ENCODE measurements at regions not wholly inside any gene's neighbourhood (a gene's known extent, or its start where the extent isn't known, plus 50 kb on each side); places are given as distances from the start of the nearest gene placed in this dataset.

DNA sequence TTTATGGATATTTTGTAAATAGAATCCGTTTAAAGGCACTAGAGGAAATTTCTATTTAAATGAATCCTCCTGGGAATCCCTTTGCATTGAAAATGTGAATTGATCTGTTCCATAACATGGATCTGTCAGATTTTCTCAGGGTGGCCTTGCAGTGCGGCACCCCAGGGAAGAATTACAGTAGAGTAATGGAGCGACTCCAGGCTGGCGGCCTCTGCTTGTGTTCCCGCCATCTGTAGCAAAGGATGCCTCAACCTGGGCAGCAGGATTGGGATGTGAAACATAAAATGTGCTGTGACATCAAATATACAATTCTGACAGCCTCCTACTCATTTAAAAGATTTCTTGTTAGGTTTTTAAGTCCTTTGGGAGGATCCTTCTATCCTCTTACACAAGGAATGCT, 115.9 kb downstream of the RHOU start:
- WGBS, 2 donors: 92 to 95% methylated on average over 5 of the region's 5 CpGs
- peak in 1 of 2 donors; percentile 53 for DNase-seq (ENCODE audit: low spot score in 2 of 2)
- H3K4me3 ChIP-seq (ENCODE audit: low read depth, poor library complexity, severe bottlenecking): no peak overlapping the region
- TF ChIP-seq, protein P1, sequence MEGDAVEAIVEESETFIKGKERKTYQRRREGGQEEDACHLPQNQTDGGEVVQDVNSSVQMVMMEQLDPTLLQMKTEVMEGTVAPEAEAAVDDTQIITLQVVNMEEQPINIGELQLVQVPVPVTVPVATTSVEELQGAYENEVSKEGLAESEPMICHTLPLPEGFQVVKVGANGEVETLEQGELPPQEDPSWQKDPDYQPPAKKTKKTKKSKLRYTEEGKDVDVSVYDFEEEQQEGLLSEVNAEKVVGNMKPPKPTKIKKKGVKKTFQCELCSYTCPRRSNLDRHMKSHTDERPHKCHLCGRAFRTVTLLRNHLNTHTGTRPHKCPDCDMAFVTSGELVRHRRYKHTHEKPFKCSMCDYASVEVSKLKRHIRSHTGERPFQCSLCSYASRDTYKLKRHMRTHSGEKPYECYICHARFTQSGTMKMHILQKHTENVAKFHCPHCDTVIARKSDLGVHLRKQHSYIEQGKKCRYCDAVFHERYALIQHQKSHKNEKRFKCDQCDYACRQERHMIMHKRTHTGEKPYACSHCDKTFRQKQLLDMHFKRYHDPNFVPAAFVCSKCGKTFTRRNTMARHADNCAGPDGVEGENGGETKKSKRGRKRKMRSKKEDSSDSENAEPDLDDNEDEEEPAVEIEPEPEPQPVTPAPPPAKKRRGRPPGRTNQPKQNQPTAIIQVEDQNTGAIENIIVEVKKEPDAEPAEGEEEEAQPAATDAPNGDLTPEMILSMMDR (IDR thresholded peaks at IDR 0.05): no peak
- TF ChIP-seq POLR2A (IDR thresholded peaks at IDR 0.05): no peak
- intact Hi-C loops (cut with DNase I; ENCODE audit: low total_unique reads): no loop called here

- TF ChIP-seq POLR2A (IDR thresholded peaks at IDR 0.05): no peak
- TF ChIP-seq, protein P1 (IDR thresholded peaks at IDR 0.05): no peak
- 72 to 76% methylated on average over 6 of the region's 6 CpGs for WGBS, 2 donors
- intact Hi-C loops (cut with DNase I; ENCODE audit: low total_unique reads): no loop called here
These were observed 116.3 kb downstream of the RHOU start for GRCh38 chr1:228851618-228852017.

DNA sequence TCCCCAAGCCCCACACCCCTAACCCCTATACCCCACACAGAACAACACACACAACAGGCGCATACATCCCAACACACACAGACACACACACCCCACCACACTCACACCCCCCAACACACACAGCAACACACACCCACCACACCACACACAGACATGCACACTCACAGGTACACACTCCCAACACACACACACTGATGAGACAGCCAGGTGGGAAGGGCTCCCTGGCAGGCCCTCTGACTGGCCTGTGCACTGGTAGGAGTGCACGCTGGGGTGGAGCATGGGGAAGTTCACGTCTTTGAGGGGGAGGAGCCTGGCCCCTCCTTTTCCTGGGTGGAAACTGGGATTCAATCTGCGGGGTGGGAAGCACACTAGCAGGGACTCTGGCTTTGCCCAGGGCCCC, 116.7 kb downstream of the RHOU start:
- TF ChIP-seq POLR2A (IDR thresholded peaks at IDR 0.05): no peak
- TF ChIP-seq, protein P1 (IDR thresholded peaks at IDR 0.05): no peak
- intact Hi-C loops (cut with DNase I; ENCODE audit: low total_unique reads): no loop called here
- DNase-seq (ENCODE audit: low spot score in 2 of 2): peak in 1 of 2 donors; percentile 66
- WGBS, 2 donors: 57 to 63% methylated on average over 4 of the region's 4 CpGs
- no peak overlapping the region for H3K4me3 ChIP-seq (ENCODE audit: low read depth, poor library complexity, severe bottlenecking)

More at GRCh38 chr1:228851618-228852017, 116.3 kb downstream of the RHOU start:
- H3K4me3 ChIP-seq (ENCODE audit: low read depth, poor library complexity, severe bottlenecking): no peak overlapping the region
- no peak for DNase-seq (ENCODE audit: low spot score in 2 of 2)

GRCh38 chr1:228852511-228853088, 117.3 kb downstream of the RHOU start:
- H3K4me3 ChIP-seq (ENCODE audit: low read depth, poor library complexity, severe bottlenecking): no peak overlapping the region
- TF ChIP-seq, protein P1 (IDR thresholded peaks at IDR 0.05): no peak
- TF ChIP-seq POLR2A (IDR thresholded peaks at IDR 0.05): no peak
- WGBS, 2 donors: 93 to 94% methylated on average over 3 of the region's 3 CpGs
- DNase-seq (ENCODE audit: low spot score in 2 of 2): peak in 1 of 2 donors; percentile 37
- intact Hi-C loops (cut with DNase I; ENCODE audit: low total_unique reads): no loop called here

GRCh38 chr1:228853191-228853590, 117.9 kb downstream of the RHOU start:
- WGBS, 2 donors: 92 to 94% methylated on average over 2 of the region's 2 CpGs
- intact Hi-C loops (cut with DNase I; ENCODE audit: low total_unique reads): no loop called here
- no peak overlapping the region for H3K4me3 ChIP-seq (ENCODE audit: low read depth, poor library complexity, severe bottlenecking)
- no peak for DNase-seq (ENCODE audit: low spot score in 2 of 2)
- TF ChIP-seq, protein P1 (IDR thresholded peaks at IDR 0.05): no peak
- TF ChIP-seq POLR2A (IDR thresholded peaks at IDR 0.05): no peak

GRCh38 chr1:228853637-228854036, 118.4 kb downstream of the RHOU start:
- WGBS, 2 donors: 68 to 71% methylated on average over 1 of the region's 1 CpG
- DNase-seq (ENCODE audit: low spot score in 2 of 2): no peak
- no peak overlapping the region for H3K4me3 ChIP-seq (ENCODE audit: low read depth, poor library complexity, severe bottlenecking)
- TF ChIP-seq, protein P1 (IDR thresholded peaks at IDR 0.05): no peak
- no peak for TF ChIP-seq POLR2A (IDR thresholded peaks at IDR 0.05)
- intact Hi-C loops (cut with DNase I; ENCODE audit: low total_unique reads): no loop called here
